Colonic mucosa (tissue), 4 donors: ENCODE measurements at regions not wholly inside any gene's neighbourhood (a gene's known extent, or its start where the extent isn't known, plus 50 kb on each side); places are given as distances from the start of the nearest gene placed in this dataset.

Source experiments
- DNase-seq: peaks from one replicate; pipeline ENCODE4 v3.0.0-alpha.2; 2020
- H3K27ac ChIP-seq: fragments of 200-600 bp; one replicate; pipeline ENCODE4 v1.8.0; 2021
- H3K27me3 ChIP-seq: fragments of 200-600 bp; one replicate; pipeline ENCODE4 v1.8.0; 2021
- H3K36me3 ChIP-seq: fragments of 200-600 bp; one replicate; pipeline ENCODE4 v1.8.0; 2021
- H3K4me1 ChIP-seq: fragments of 200-600 bp; one replicate; pipeline ENCODE4 v1.8.0; 2021; ENCODE audit warnings: mild to moderate bottlenecking
- H3K4me3 ChIP-seq: fragments of 200-600 bp; one replicate; pipeline ENCODE4 v1.8.0; 2021
- H3K9ac ChIP-seq, 2 donors: one replicate each; pipeline ENCODE4 v1.7.0; 2013; ENCODE audit warnings: control low read depth in 2 of 2, low read depth in 2 of 2, low read length in 2 of 2
- H3K9me3 ChIP-seq: fragments of 200-600 bp; one replicate; pipeline ENCODE4 v1.8.0; 2021
- intact Hi-C: fragments of 100-400 bp; cut with DNase I; formaldehyde crosslinking; loops from one replicate; pipeline ENCODE4 v1.14.1; 2022
- TF ChIP-seq, protein P1 (sequence below): fragments of 200-600 bp; IDR thresholded peaks from one replicate; pipeline ENCODE4 v1.8.0; 2022; ENCODE audit warnings: antibody characterized with exemption, mild to moderate bottlenecking
- donor health status: healthy.
- donor health status: DM: no; HTN: no; CAD: no.
- donor health status: DM: no; HTN: no; CAD: no.

DNA sequence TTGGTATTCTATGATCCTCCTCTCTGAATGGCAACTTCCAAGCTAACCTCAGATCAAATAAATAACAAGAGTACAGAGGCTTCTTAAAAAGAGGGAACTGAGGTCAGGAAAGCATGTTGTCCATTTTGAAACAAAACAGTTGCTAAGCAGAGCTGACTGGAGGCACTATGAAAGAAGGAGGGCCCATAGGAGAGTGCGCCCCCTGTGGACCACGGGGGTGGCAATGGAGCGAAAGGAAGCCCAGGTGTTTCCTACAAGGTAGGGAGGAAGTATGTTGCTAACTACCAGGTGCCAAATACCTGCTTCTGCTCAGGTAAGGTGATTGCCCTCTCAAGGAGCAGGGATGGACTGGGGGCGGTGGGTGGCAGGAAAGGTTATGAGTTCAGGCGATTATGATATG lies 101.8 kb upstream of the MAST4 start:
- TF ChIP-seq, protein P1, sequence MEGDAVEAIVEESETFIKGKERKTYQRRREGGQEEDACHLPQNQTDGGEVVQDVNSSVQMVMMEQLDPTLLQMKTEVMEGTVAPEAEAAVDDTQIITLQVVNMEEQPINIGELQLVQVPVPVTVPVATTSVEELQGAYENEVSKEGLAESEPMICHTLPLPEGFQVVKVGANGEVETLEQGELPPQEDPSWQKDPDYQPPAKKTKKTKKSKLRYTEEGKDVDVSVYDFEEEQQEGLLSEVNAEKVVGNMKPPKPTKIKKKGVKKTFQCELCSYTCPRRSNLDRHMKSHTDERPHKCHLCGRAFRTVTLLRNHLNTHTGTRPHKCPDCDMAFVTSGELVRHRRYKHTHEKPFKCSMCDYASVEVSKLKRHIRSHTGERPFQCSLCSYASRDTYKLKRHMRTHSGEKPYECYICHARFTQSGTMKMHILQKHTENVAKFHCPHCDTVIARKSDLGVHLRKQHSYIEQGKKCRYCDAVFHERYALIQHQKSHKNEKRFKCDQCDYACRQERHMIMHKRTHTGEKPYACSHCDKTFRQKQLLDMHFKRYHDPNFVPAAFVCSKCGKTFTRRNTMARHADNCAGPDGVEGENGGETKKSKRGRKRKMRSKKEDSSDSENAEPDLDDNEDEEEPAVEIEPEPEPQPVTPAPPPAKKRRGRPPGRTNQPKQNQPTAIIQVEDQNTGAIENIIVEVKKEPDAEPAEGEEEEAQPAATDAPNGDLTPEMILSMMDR: no peak
- Histone ChIP-seq H3K4me3 (no peak overlapping the region), H3K27ac (no peak overlapping the region), H3K9me3 (no peaks in the 10 kb centered on the region), H3K36me3 (no peaks in the 10 kb centered on the region), H3K27me3 (no peaks in the 10 kb centered on the region), H3K9ac (no peak overlapping the region), H3K4me1 (no peaks in the 10 kb centered on the region)
- no peak for DNase-seq
- intact Hi-C loops: no loop called here

DNA sequence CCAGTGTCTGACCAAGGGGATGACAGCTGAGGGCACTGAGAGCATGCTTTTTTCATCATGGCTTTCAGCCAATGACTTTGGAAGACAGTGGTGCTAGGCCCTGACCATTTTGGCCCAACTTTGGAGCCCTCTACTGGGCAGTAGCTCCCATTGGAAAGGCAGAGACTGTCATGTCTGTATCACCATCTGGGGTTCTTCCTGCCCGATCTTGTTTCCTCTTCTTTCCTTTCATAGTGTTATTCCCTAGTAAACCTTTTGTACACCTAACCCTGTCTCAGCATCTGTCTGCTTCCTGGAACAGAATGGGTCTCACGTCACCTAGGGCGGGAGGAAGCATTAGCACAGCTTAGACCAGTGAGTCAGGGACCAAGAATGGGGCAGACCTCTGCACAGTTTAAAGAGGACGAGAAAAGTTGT lies 97.4 kb upstream of the MAST4 start:
- Histone ChIP-seq H3K9ac (no peak overlapping the region), H3K36me3 (no peaks in the 10 kb centered on the region), H3K27me3 (no peaks in the 10 kb centered on the region), H3K27ac (no peak overlapping the region), H3K9me3 (no peaks in the 10 kb centered on the region), H3K4me1 (no peaks in the 10 kb centered on the region), H3K4me3 (no peak overlapping the region)
- TF ChIP-seq, protein P1: no peak
- intact Hi-C loops: no loop called here
- DNase-seq: no peak

DNA sequence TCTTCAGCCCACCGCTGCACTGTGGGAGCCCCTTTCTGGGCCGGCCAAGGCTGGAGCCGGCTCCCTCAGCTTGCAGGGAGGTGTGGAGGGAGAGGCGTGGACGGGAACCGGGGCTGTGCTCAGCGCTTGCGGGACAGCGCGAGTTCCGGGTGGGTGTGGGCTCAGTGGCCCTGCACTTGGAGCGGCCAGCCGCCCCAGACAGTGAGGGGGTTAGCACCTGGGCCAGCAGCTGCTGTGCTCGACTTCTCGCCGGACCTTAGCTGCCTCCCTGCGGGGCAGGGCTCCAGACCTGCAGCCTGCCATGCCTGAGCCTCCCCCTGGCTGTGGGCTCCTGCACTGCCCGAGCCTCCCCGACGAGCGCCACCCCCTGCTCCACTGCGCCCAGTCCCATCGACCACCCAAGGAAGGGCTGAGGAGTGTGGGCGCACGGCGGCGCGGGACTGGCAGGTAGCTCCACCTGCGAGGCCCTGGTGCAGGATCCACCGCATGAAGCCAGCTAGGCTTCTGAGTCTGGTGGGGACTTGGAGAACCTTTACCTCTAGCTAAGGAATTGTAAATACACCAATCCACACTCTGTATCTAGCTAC lies 92.9 kb upstream of the MAST4 start:
- no peak overlapping the region for H3K27ac ChIP-seq
- H3K27me3 ChIP-seq: no peaks in the 10 kb centered on the region
- no peak for DNase-seq
- H3K4me3 ChIP-seq: no peak overlapping the region
- no peak overlapping the region for H3K9ac ChIP-seq
- H3K4me1 ChIP-seq: no peaks in the 10 kb centered on the region
- intact Hi-C loops: no loop called here
- TF ChIP-seq, protein P1: no peak
- no peaks in the 10 kb centered on the region for H3K36me3 ChIP-seq
- no peaks in the 10 kb centered on the region for H3K9me3 ChIP-seq

DNA sequence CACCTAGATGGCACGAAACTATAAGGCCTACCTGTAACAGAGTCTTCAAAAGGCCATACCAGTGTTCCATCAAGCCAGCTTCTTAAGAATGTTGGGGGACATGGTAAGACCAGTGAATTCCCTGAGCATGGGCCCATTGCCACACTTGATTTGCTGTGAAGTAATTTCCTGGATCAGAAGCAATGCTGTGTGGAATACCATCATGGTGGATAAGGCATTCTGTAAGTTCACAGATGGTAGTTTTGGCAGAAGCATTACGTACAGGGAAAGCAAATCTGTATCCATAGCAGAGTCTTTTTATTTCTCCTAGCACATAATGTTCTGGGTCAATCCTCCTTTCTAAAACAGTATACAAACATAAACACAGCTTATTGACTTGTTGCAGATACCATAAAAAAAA lies 89.1 kb upstream of the MAST4 start:
- no peaks in the 10 kb centered on the region for H3K27me3 ChIP-seq
- no peak overlapping the region for H3K4me3 ChIP-seq
- H3K36me3 ChIP-seq: no peaks in the 10 kb centered on the region
- TF ChIP-seq, protein P1: no peak
- intact Hi-C loops: no loop called here
- H3K27ac ChIP-seq: no peak overlapping the region
- no peak overlapping the region for H3K9ac ChIP-seq
- no peaks in the 10 kb centered on the region for H3K9me3 ChIP-seq
- DNase-seq: no peak
- no peaks in the 10 kb centered on the region for H3K4me1 ChIP-seq

DNA sequence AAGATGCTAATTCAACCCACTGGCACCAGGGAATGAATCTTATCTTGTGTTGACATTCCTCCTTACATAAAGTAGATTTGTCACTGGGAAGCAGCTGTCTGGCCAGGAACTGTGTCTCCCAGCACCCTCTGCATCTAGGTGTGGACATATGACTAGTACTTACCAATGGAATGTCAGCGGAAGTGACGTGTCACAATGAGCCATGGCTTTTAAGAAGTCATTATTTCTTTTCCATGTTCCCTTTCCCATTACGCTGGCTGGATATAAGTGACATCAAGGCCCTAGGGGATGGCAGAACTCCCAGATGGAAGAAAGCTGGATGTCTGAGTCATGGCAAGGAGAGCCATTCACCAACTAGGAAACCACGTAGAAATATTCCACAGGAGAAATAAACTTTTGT lies 84.7 kb upstream of the MAST4 start:
- no peaks in the 10 kb centered on the region for H3K36me3 ChIP-seq
- TF ChIP-seq, protein P1: no peak
- H3K9me3 ChIP-seq: no peaks in the 10 kb centered on the region
- intact Hi-C loops: no loop called here
- no peak overlapping the region for H3K9ac ChIP-seq
- no peak overlapping the region for H3K27ac ChIP-seq
- DNase-seq: no peak
- no peaks in the 10 kb centered on the region for H3K4me1 ChIP-seq
- no peaks in the 10 kb centered on the region for H3K27me3 ChIP-seq
- H3K4me3 ChIP-seq: no peak overlapping the region

DNA sequence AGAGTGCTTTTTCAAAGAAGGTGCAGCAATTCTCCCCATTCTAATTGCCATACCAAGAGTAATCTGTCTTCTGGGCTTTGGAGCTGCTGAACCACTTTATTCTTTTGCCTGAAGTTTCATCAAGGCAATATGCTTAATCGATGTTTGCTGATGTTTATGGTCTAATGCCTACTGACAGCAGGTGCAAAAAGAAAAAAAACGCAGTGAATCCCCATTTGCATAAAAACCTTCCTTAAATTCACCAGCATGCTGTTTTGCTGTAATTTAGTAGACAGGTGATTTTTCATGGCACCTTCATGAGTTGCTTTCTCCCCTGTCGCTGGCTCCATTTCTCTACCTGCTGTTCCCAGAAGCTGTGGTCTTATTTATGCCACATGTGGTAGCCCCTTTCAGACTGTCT lies 83.1 kb upstream of the MAST4 start:
- no peak for DNase-seq
- Histone ChIP-seq H3K4me3 (no peak overlapping the region), H3K9me3 (no peaks in the 10 kb centered on the region), H3K27ac (no peak overlapping the region), H3K4me1 (no peaks in the 10 kb centered on the region), H3K27me3 (no peaks in the 10 kb centered on the region), H3K36me3 (no peaks in the 10 kb centered on the region), H3K9ac (no peak overlapping the region)
- TF ChIP-seq, protein P1: no peak
- intact Hi-C loops: no loop called here
